NCI-H524 treated with DMSO at 0.1 percent for 48 hours (cell line): ENCODE measurements at regions not wholly inside any gene's neighbourhood (a gene's known extent, or its start where the extent isn't known, plus 50 kb on each side); places are given as distances from the start of the nearest gene placed in this dataset.
"Not testable (repeated sequence)": the region's sequence is repeated elsewhere in the genome, so short reads cannot be mapped to it uniquely, and the experiment has no call there.

Experiments used
- DNase-seq: peaks from one replicate; lab custom pipeline; 2025; lab: John Stamatoyannopoulos, UW

GRCh38 chr18:30929718-30930117 lies 112.8 kb downstream of the DSC3 start:
- no peak for DNase-seq

GRCh38 chr18:30929065-30929464 lies 113.5 kb downstream of the DSC3 start:
- DNase-seq, result no peak

- no peak for DNase-seq
Measured at GRCh38 chr18:30927517-30928075, 114.9 kb downstream of the DSC3 start.

GRCh38 chr18:30927042-30927441 lies 115.5 kb downstream of the DSC3 start:
- no peak for DNase-seq

- no peak for DNase-seq
Measured at GRCh38 chr18:30925795-30926194, 116.7 kb downstream of the DSC3 start.

GRCh38 chr18:30920757-30921156 lies 121.8 kb downstream of the DSC3 start:
- no peak for DNase-seq

GRCh38 chr18:30920351-30920750 lies 122.2 kb downstream of the DSC3 start:
- DNase-seq, result no peak

- no peak for DNase-seq
Measured at GRCh38 chr18:30917651-30918050, 124.9 kb downstream of the DSC3 start.

- DNase-seq, result no peak
Measured at GRCh38 chr18:30915336-30915988, 127.1 kb downstream of the DSC3 start.

- DNase-seq, result no peak
Measured at GRCh38 chr18:30908381-30908780, 134.2 kb downstream of the DSC3 start.

GRCh38 chr18:30903566-30903965 lies 139.0 kb downstream of the DSC3 start:
- no peak for DNase-seq

GRCh38 chr18:30889519-30890301 lies 152.8 kb downstream of the DSC3 start:
- DNase-seq, result no peak

GRCh38 chr18:30888344-30888743 lies 154.2 kb downstream of the DSC3 start:
- DNase-seq, result no peak

- DNase-seq, result no peak
Measured at GRCh38 chr18:30886998-30887397, 155.5 kb downstream of the DSC3 start.

- DNase-seq, result no peak
Measured at GRCh38 chr18:30870466-30870865, 172.1 kb downstream of the DSC3 start.

GRCh38 chr18:30862900-30863299 lies 179.6 kb downstream of the DSC3 start:
- no peak for DNase-seq

- no peak for DNase-seq
Measured at GRCh38 chr18:30860741-30861140, 181.8 kb downstream of the DSC3 start.

GRCh38 chr18:30859036-30859435 lies 183.5 kb downstream of the DSC3 start:
- DNase-seq, result no peak

- DNase-seq, result no peak
Measured at GRCh38 chr18:30858560-30858959, 184.0 kb downstream of the DSC3 start.

GRCh38 chr18:30855762-30856161 lies 186.8 kb downstream of the DSC3 start:
- no peak for DNase-seq

GRCh38 chr18:30852980-30853379 lies 189.6 kb downstream of the DSC3 start:
- DNase-seq, result peak; percentile 3

- DNase-seq, result no peak
Measured at GRCh38 chr18:30852541-30852940, 190.0 kb downstream of the DSC3 start.

GRCh38 chr18:30839056-30839561 lies 203.4 kb downstream of the DSC3 start:
- not testable (repeated sequence) for DNase-seq
